H9 (cell line): ENCODE measurements at regions not wholly inside any gene's neighbourhood (a gene's known extent, or its start where the extent isn't known, plus 50 kb on each side); places are given as distances from the start of the nearest gene placed in this dataset.

Experiments
- DNase-seq: peaks from one replicate; pipeline ENCODE4 v3.0.0-alpha.2; 2017
- H2AFZ ChIP-seq: one replicate; pipeline ENCODE4 v1.6.1; 2013; ENCODE audit warnings: mild to moderate bottlenecking, low read length, control low read depth, moderate library complexity
- H2AK5ac ChIP-seq: 2 replicates; pipeline ENCODE4 v1.6.1; 2013; ENCODE audit warnings: low read length, control low read depth, mixed read lengths; ENCODE audit not compliant: insufficient read length
- H2BK120ac ChIP-seq: one replicate; pipeline ENCODE4 v1.6.1; 2013; ENCODE audit warnings: low read depth, mild to moderate bottlenecking, low read length, control low read depth, inconsistent platforms; ENCODE audit not compliant: poor library complexity, severe bottlenecking
- H2BK12ac ChIP-seq: 2 replicates; pipeline ENCODE4 v1.6.1; 2013; ENCODE audit warnings: low read length, control low read depth, mixed read lengths, low read depth; ENCODE audit not compliant: insufficient read length
- H2BK15ac ChIP-seq: 2 replicates; pipeline ENCODE4 v1.6.1; 2013; ENCODE audit warnings: low read depth, low read length, control low read depth
- H2BK20ac ChIP-seq: one replicate; pipeline ENCODE4 v1.6.1; 2013; ENCODE audit warnings: low read depth, mild to moderate bottlenecking, low read length, control low read depth, inconsistent platforms; ENCODE audit not compliant: poor library complexity, severe bottlenecking
- H2BK5ac ChIP-seq: 2 replicates; pipeline ENCODE4 v1.6.1; 2013; ENCODE audit warnings: low read length, control low read depth, mixed read lengths; ENCODE audit not compliant: insufficient read length
- H3K14ac ChIP-seq: 2 replicates; pipeline ENCODE4 v1.6.1; 2013; ENCODE audit warnings: low read length, control low read depth; ENCODE audit not compliant: insufficient read depth
- H3K18ac ChIP-seq: 2 replicates; pipeline ENCODE4 v1.6.1; 2013; ENCODE audit warnings: low read depth, mild to moderate bottlenecking, mixed read lengths, low read length, control low read depth; ENCODE audit not compliant: insufficient read length
- H3K23ac ChIP-seq: 2 replicates; pipeline ENCODE4 v1.6.1; 2013; ENCODE audit warnings: low read length, control low read depth, mixed read lengths, low read depth; ENCODE audit not compliant: insufficient read length
- H3K23me2 ChIP-seq: 2 replicates; pipeline ENCODE4 v1.6.1; 2013; ENCODE audit warnings: low read depth, mild to moderate bottlenecking, mixed read lengths, low read length, control low read depth; ENCODE audit not compliant: insufficient read length, poor library complexity, severe bottlenecking
- H3K27ac ChIP-seq: 2 replicates; pipeline ENCODE4 v1.5.1; 2013; ENCODE audit warnings: low read length, control low read depth, mixed read lengths, low read depth; ENCODE audit not compliant: insufficient read length
- H3K27me3 ChIP-seq: 2 replicates; pipeline ENCODE4 v1.6.1; 2013; ENCODE audit warnings: low read length, control low read depth, inconsistent platforms; ENCODE audit not compliant: insufficient read depth
- H3K4ac ChIP-seq: 2 replicates; pipeline ENCODE4 v1.6.1; 2013; ENCODE audit warnings: low read depth, mild to moderate bottlenecking, control low read depth, inconsistent platforms, low read length, moderate library complexity
- H3K4me1 ChIP-seq: 2 replicates; pipeline ENCODE4 v1.6.1; 2013; ENCODE audit warnings: low read length, control low read depth, inconsistent platforms; ENCODE audit not compliant: insufficient read depth
- H3K4me2 ChIP-seq: 2 replicates; pipeline ENCODE4 v1.6.1; 2013; ENCODE audit warnings: low read length, control low read depth, mixed read lengths; ENCODE audit not compliant: insufficient read length, insufficient read depth
- H3K56ac ChIP-seq: 2 replicates; pipeline ENCODE4 v1.6.1; 2013; ENCODE audit warnings: low read depth, mild to moderate bottlenecking, mixed read lengths, low read length, control low read depth; ENCODE audit not compliant: insufficient read length
- H3K79me1 ChIP-seq: 2 replicates; pipeline ENCODE4 v1.6.1; 2013; ENCODE audit warnings: low read depth, mild to moderate bottlenecking, moderate library complexity, low read length, control low read depth, inconsistent platforms; ENCODE audit not compliant: insufficient read depth, poor library complexity, severe bottlenecking
- H3K79me2 ChIP-seq: 2 replicates; pipeline ENCODE4 v1.6.1; 2013; ENCODE audit warnings: low read length, control low read depth, inconsistent platforms; ENCODE audit not compliant: insufficient read depth
- H3K9ac ChIP-seq: 2 replicates; pipeline ENCODE4 v1.6.1; 2013; ENCODE audit warnings: low read length, control low read depth, mixed read lengths; ENCODE audit not compliant: insufficient read length; ENCODE audit errors: extremely low read depth
- H3K9me3 ChIP-seq: one replicate; pipeline ENCODE4 v1.6.1; 2013; ENCODE audit warnings: low read depth, low read length, inconsistent platforms; ENCODE audit not compliant: control insufficient read depth
- H3T11ph ChIP-seq: one replicate; pipeline ENCODE4 v1.6.1; 2013; ENCODE audit warnings: mild to moderate bottlenecking, low read length, control low read depth, inconsistent platforms
- H4K20me1 ChIP-seq: one replicate; pipeline ENCODE4 v1.6.1; 2013; ENCODE audit not compliant: control insufficient read depth, insufficient read length, insufficient read depth
- H4K5ac ChIP-seq: 2 replicates; pipeline ENCODE4 v1.6.1; 2013; ENCODE audit warnings: low read depth, mild to moderate bottlenecking, mixed read lengths, low read length, control low read depth; ENCODE audit not compliant: insufficient read length
- H4K8ac ChIP-seq: replicated peaks from 2 replicates; pipeline ENCODE4 v1.6.1; 2013; ENCODE audit warnings: low read length, control low read depth, mixed read lengths, low read depth; ENCODE audit not compliant: insufficient read length
- H4K91ac ChIP-seq: 2 replicates; pipeline ENCODE4 v1.6.1; 2013; ENCODE audit warnings: low read depth, mild to moderate bottlenecking, moderate library complexity, mixed read lengths, low read length, control low read depth; ENCODE audit not compliant: insufficient read length
- H3K27ac Mint-ChIP-seq, 3 experiments: 2 replicates in 2 of 3; 3 replicates in 1 of 3; pipeline ENCODE4 v1.8.0; 2020 to 2021; ENCODE audit warnings: mixed read lengths in 3 of 3, mild to moderate bottlenecking in 1 of 3, moderate library complexity in 1 of 3
- H3K27me3 Mint-ChIP-seq: 2 replicates; pipeline ENCODE4 v1.8.0; 2021; ENCODE audit warnings: low read depth, mild to moderate bottlenecking, moderate library complexity, mixed read lengths
- H3K36me3 Mint-ChIP-seq, 3 experiments: 2 replicates in 2 of 3; 3 replicates in 1 of 3; pipeline ENCODE4 v1.8.0; 2020 to 2021; ENCODE audit warnings: low read depth in 3 of 3, mixed read lengths in 3 of 3; ENCODE audit not compliant: insufficient read depth in 1 of 3
- H3K4me1 Mint-ChIP-seq, 2 experiments: 2 replicates each; pipeline ENCODE4 v1.8.0; 2020; ENCODE audit warnings: mixed read lengths in 2 of 2
- H3K4me3 Mint-ChIP-seq, 2 experiments: 2 replicates in 1 of 2; 3 replicates in 1 of 2; pipeline ENCODE4 v1.8.0; 2020 to 2021; ENCODE audit warnings: mild to moderate bottlenecking in 2 of 2, mixed read lengths in 2 of 2, moderate library complexity in 1 of 2
- H3K9me3 Mint-ChIP-seq, 2 experiments: 2 replicates in 1 of 2; 3 replicates in 1 of 2; pipeline ENCODE4 v1.8.0; 2020; ENCODE audit warnings: mild to moderate bottlenecking in 2 of 2, mixed read lengths in 2 of 2, moderate library complexity in 1 of 2
- CTCF ChIP-seq: fragments of 200-600 bp; sonication (generic); conservative IDR thresholded peaks from 3 replicates; pipeline ENCODE4 v1.8.0; 2021; ENCODE audit warnings: antibody characterized with exemption, mild to moderate bottlenecking
- WGBS: extraction: QIAGEN DNeasy Blood & Tissue Kit; methylation state at CpG from one replicate; pipeline ENCODE4 v1.1.7; 2013; ENCODE audit warnings: missing lambda C conversion rate, low lambda C conversion rate, mixed read lengths; ENCODE audit not compliant: insufficient read length; ENCODE audit errors: extremely low coverage; 5-methylcytosine and 5-hydroxymethylcytosine counted together

DNA sequence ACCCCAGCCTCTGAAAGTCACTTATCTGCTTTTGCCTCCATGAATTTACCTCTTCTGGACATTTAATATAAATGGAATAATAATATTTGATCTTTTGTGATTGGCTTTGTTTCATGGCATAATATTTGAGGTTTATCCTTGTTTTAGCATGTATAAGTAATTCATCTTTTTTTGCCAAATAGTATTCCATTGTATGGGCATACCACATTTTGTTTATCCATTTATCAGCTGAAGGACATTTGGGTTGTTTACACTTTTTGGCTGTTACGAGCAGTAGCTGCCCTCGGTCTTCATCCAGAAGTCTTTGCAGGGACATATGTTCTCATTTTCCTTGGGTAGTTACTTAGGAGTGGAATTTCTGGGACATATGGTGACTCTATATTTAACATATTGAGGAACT lies 53.0 kb upstream of the SMIM21 start:
- no peak overlapping the region for H3T11ph ChIP-seq
- H2BK20ac ChIP-seq, result no peak overlapping the region
- Mint-ChIP-seq H3K27ac (no peak overlapping the region), H3K9me3 (peaks cover 32 to 34% of the 10 kb centered on the region in 2 experiments), H3K4me3 (no peak overlapping the region), H3K36me3 (peaks cover 5 to 26% (median 21%) of the 10 kb centered on the region in 3 experiments), H3K4me1 (peaks cover 7 to 8% of the 10 kb centered on the region in 2 experiments), H3K27me3 (0 out of 2 replicates have a peak, but pooled peaks cover 2% of the 10 kb centered on the region)
- no peak overlapping the region for H2AFZ ChIP-seq
- H3K14ac ChIP-seq, result no peak overlapping the region
- H3K79me2 ChIP-seq, result no peaks in the 10 kb centered on the region
- no peak for DNase-seq
- no peak overlapping the region for H3K4ac ChIP-seq
- H4K91ac ChIP-seq, result no peak overlapping the region
- H3K79me1 ChIP-seq, result no peaks in the 10 kb centered on the region
- no peaks in the 10 kb centered on the region for H3K4me1 ChIP-seq
- H3K9me3 ChIP-seq, result peaks cover 7% of the 10 kb centered on the region
- H3K18ac ChIP-seq, result no peak overlapping the region
- no peaks in the 10 kb centered on the region for H3K23me2 ChIP-seq
- no peak overlapping the region for H4K8ac ChIP-seq
- no peak overlapping the region for H2BK120ac ChIP-seq
- H2BK5ac ChIP-seq, result no peak overlapping the region
- no peak overlapping the region for H2AK5ac ChIP-seq
- no peaks in the 10 kb centered on the region for H3K27me3 ChIP-seq
- no peak overlapping the region for H2BK15ac ChIP-seq
- WGBS, result no CpG with 5 or more reads among the region's 2 CpGs
- H4K5ac ChIP-seq, result no peak overlapping the region
- no peak for TF ChIP-seq CTCF
- H3K27ac ChIP-seq, result no peak overlapping the region
- no peak overlapping the region for H3K4me2 ChIP-seq
- H4K20me1 ChIP-seq, result no peaks in the 10 kb centered on the region
- H3K56ac ChIP-seq, result no peak overlapping the region
- no peak overlapping the region for H3K9ac ChIP-seq
- no peak overlapping the region for H3K23ac ChIP-seq
- H2BK12ac ChIP-seq, result no peak overlapping the region
